Lower leg skin (tissue), 4 donors: ENCODE measurements at regions not wholly inside any gene's neighbourhood (a gene's known extent, or its start where the extent isn't known, plus 50 kb on each side); places are given as distances from the start of the nearest gene placed in this dataset.

Experiments used
- DNase-seq, 2 donors: peaks; one replicate each; pipeline ENCODE4 v3.0.0-alpha.2; 2019; ENCODE audit warnings: low spot score in 2 of 2
- H3K4me3 ChIP-seq: fragments of 200-600 bp; sonication (generic); 2 replicates; pipeline ENCODE4 v1.5.1; 2017; ENCODE audit warnings: mild to moderate bottlenecking, low read depth; ENCODE audit not compliant: poor library complexity, severe bottlenecking
- POLR2A ChIP-seq, 2 donors: fragments of 450-650 bp; IDR thresholded peaks; one replicate each; pipeline ENCODE4 v1.6.1; 2016 to 2017; ENCODE audit warnings: antibody characterized with exemption in 2 of 2, mild to moderate bottlenecking in 1 of 2, moderate library complexity in 1 of 2
- WGBS, 2 donors: methylation state at CpG; one replicate each; pipeline ENCODE4 v1.1.5; 2018; 5-methylcytosine and 5-hydroxymethylcytosine counted together
- intact Hi-C: fragments of 100-400 bp; cut with DNase I; formaldehyde crosslinking; loops from one replicate; pipeline ENCODE4 v1.15.0; 2023; ENCODE audit warnings: low total_unique reads
- TF ChIP-seq, protein P1 (sequence below), 3 donors: fragments of 450-650 bp; IDR thresholded peaks; one replicate each; pipeline ENCODE4 v1.5.1; 2016; ENCODE audit warnings: antibody characterized with exemption in 3 of 3, mild to moderate bottlenecking in 3 of 3, moderate library complexity in 2 of 3

DNA sequence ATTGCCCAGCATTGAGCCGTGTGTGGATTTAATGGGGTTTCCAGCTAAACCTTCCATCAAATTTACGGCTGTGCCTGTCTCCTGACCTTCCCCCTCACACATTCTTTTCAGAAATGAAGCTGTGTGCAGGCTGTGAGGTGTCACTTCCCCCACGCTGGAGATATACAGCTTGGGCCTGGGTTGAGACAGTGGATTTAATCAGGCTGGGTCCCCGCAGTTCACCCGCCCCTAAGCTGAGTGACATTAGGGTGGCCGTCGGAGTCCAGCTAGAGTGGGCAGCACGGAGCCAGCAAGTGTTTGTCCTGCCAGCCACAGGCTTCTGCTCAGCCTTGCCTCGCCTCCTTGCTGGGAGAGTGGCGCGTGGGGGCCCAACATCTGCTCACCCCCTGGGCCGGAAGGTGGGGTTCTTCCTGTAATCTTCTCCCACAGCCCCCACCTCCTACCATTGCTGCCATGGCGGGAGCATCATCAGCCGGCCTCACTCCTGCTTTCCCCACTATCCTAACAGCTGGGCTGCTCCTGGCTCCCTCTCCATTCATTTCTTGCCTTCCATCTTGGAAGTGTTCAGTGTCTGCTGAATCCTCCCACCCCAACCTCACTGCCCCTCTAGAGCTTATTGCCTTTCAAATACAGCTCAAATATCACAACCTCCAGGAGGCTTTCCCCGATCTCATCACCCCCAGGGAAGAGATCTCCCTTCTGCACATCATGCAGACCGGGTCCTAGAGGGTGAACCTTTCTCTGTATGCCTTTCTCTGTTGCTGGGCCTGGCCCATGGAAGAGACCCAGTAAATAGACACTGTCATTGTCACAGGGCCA, 149.0 kb downstream of the GLI2 start:
- intact Hi-C loops: no loop called here
- WGBS, 2 donors: 90 to 93% methylated on average over 16 of the region's 16 CpGs
- no peak for DNase-seq
- no peak overlapping the region for H3K4me3 ChIP-seq
- TF ChIP-seq, protein P1, sequence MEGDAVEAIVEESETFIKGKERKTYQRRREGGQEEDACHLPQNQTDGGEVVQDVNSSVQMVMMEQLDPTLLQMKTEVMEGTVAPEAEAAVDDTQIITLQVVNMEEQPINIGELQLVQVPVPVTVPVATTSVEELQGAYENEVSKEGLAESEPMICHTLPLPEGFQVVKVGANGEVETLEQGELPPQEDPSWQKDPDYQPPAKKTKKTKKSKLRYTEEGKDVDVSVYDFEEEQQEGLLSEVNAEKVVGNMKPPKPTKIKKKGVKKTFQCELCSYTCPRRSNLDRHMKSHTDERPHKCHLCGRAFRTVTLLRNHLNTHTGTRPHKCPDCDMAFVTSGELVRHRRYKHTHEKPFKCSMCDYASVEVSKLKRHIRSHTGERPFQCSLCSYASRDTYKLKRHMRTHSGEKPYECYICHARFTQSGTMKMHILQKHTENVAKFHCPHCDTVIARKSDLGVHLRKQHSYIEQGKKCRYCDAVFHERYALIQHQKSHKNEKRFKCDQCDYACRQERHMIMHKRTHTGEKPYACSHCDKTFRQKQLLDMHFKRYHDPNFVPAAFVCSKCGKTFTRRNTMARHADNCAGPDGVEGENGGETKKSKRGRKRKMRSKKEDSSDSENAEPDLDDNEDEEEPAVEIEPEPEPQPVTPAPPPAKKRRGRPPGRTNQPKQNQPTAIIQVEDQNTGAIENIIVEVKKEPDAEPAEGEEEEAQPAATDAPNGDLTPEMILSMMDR (IDR thresholded peaks at IDR 0.05): no peak
- TF ChIP-seq POLR2A (IDR thresholded peaks at IDR 0.05): no peak

DNA sequence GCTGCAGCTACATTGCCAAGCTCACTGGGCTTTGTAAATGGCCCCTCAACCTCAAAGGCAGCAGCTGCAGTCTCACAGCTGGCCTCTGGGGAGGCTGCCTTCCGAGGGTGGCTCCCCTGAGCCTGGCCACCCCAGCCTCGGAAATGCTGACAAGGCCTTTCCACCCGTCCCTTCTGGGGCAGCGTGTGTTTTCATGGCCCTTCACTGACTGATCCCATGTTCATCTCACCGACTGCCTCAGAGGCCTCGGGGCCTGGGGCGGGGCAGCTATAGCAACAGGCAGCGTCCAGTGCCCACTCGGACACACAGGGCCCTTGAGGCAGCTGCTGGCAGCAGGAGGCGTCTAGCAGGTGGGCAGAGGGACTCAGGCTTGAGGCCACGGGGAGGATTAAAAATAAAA, 149.7 kb downstream of the GLI2 start:
- no peak for TF ChIP-seq POLR2A (IDR thresholded peaks at IDR 0.05)
- TF ChIP-seq, protein P1 (IDR thresholded peaks at IDR 0.05): no peak
- H3K4me3 ChIP-seq: no peak overlapping the region
- intact Hi-C loops: no loop called here
- no peak for DNase-seq
- 63 to 81% methylated on average over 11 of the region's 11 CpGs for WGBS, 2 donors

DNA sequence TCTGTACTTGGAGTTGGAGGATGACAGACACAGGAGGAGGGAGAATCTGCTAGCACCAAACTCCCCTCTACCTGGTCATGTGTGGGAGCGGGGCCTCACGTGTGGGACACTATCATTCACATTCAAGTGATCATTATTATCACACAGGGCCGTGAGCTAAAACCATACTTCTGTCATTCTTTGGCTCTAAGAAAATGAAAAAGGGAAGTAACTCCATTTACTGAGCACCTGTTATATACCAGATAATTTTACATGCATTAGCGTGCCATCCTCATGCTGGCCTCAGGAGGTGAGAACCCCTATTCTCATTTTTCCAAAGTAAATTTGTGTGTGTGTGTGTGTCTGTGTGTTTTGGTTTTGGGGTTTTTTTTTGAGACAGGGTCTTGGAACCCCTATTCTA, 150.1 kb downstream of the GLI2 start:
- no peak for DNase-seq
- no peak overlapping the region for H3K4me3 ChIP-seq
- 90% methylated on average over 4 of the region's 4 CpGs for WGBS, 2 donors
- TF ChIP-seq, protein P1 (IDR thresholded peaks at IDR 0.05): no peak
- no peak for TF ChIP-seq POLR2A (IDR thresholded peaks at IDR 0.05)
- intact Hi-C loops: no loop called here

GRCh38 chr2:120886534-120887319, 151.1 kb downstream of the GLI2 start:
- TF ChIP-seq, protein P1 (IDR thresholded peaks at IDR 0.05): no peak
- TF ChIP-seq POLR2A (IDR thresholded peaks at IDR 0.05): no peak
- H3K4me3 ChIP-seq: no peak overlapping the region
- 79 to 85% methylated on average over 18 of the region's 18 CpGs for WGBS, 2 donors
- intact Hi-C loops: no loop called here
- DNase-seq: no peak

GRCh38 chr2:120887320-120887697, 151.6 kb downstream of the GLI2 start:
- no peak for DNase-seq
- no peak overlapping the region for H3K4me3 ChIP-seq
- intact Hi-C loops: no loop called here
- TF ChIP-seq, protein P1 (IDR thresholded peaks at IDR 0.05): no peak
- no peak for TF ChIP-seq POLR2A (IDR thresholded peaks at IDR 0.05)
- WGBS, 2 donors: 70 to 79% methylated on average over 11 of the region's 11 CpGs
